H1 (cell line): ENCODE measurements at regions not wholly inside any gene's neighbourhood (a gene's known extent, or its start where the extent isn't known, plus 50 kb on each side); places are given as distances from the start of the nearest gene placed in this dataset.

Experiments
- CTCF ChIA-PET: fragments of 300-600 bp; sonication (Branson Sonifier 250); formaldehyde crosslinking; loops from one replicate; lab custom pipeline; 2021; ENCODE audit not compliant: partially characterized antibody; lab: Charles Lee
- POLR2A ChIA-PET: fragments of 300-600 bp; sonication (Branson Sonifier 250); formaldehyde crosslinking; loops from one replicate; lab custom pipeline; 2021; ENCODE audit warnings: inconsistent platforms; ENCODE audit not compliant: partially characterized antibody; lab: Charles Lee
- DNase-seq, 2 experiments: peaks; one replicate each; pipeline versions ENCODE4 v3.0.0 to v3.0.0-alpha.2; 2010 to 2022; ENCODE audit warnings: low spot score in 2 of 2, low read depth in 1 of 2, mixed read lengths in 1 of 2
- FAIRE-seq: peaks from 2 replicates; lab custom pipeline; 2011; peaks lifted over from hg19 to GRCh38; lab: Jason Lieb, UNC
- H2AFZ ChIP-seq: 2 replicates; pipeline ENCODE4 v1.8.1; 2012; ENCODE audit warnings: low read length, inconsistent platforms
- H2AK5ac ChIP-seq: 2 replicates; pipeline ENCODE4 v1.6.1; 2013; ENCODE audit warnings: low read depth, low read length
- H2BK120ac ChIP-seq: replicated peaks from 2 replicates; pipeline ENCODE3; 2013; ENCODE audit warnings: low read depth, low read length, inconsistent platforms
- H2BK12ac ChIP-seq: 2 replicates; pipeline ENCODE4 v1.6.1; 2013; ENCODE audit warnings: low read depth, low read length
- H2BK15ac ChIP-seq: 2 replicates; pipeline ENCODE4 v1.6.1; 2013; ENCODE audit warnings: low read length
- H2BK20ac ChIP-seq: 2 replicates; pipeline ENCODE4 v1.6.1; 2013; ENCODE audit warnings: low read length
- H2BK5ac ChIP-seq: 2 replicates; pipeline ENCODE4 v1.6.1; 2013; ENCODE audit warnings: low read depth, low read length
- H3K14ac ChIP-seq: 2 replicates; pipeline ENCODE4 v1.6.1; 2013; ENCODE audit warnings: inconsistent platforms; ENCODE audit not compliant: insufficient read length
- H3K18ac ChIP-seq: 2 replicates; pipeline ENCODE4 v1.6.1; 2013; ENCODE audit warnings: low read length; ENCODE audit errors: extremely low read depth
- H3K23ac ChIP-seq: 2 replicates; pipeline ENCODE4 v1.6.1; 2013; ENCODE audit warnings: inconsistent platforms; ENCODE audit not compliant: insufficient read length
- H3K23me2 ChIP-seq: 2 replicates; pipeline ENCODE4 v1.6.1; 2013; ENCODE audit warnings: low read depth, low read length
- H3K27ac ChIP-seq: 2 replicates; pipeline ENCODE4 v1.6.1; 2011; ENCODE audit warnings: low read depth, low read length, inconsistent platforms
- H3K27me3 ChIP-seq, 4 experiments: replicated peaks in 1 of 4; 1 replicate in 1 of 4; 2 replicates in 3 of 4; pipeline versions ENCODE4 v1.6.1 to v1.8.1; 2011 to 2013; ENCODE audit warnings: low read length in 3 of 4, mild to moderate bottlenecking in 3 of 4, inconsistent platforms in 2 of 4, mixed read lengths in 2 of 4, moderate library complexity in 1 of 4; ENCODE audit not compliant: control insufficient read depth in 3 of 4, insufficient read depth in 3 of 4; ENCODE audit errors: extremely low read depth in 1 of 4
- H3K36me3 ChIP-seq, 4 experiments: 2 replicates each; pipeline versions ENCODE4 v1.6.1 to v1.8.1; 2011 to 2013; ENCODE audit warnings: mild to moderate bottlenecking in 4 of 4, low read length in 3 of 4, moderate library complexity in 2 of 4, control low read depth in 1 of 4, inconsistent platforms in 1 of 4; ENCODE audit not compliant: insufficient read depth in 4 of 4, control insufficient read depth in 2 of 4
- H3K4ac ChIP-seq: replicated peaks from 2 replicates; pipeline ENCODE3; 2013; ENCODE audit warnings: low read length, low read depth, mixed read lengths, inconsistent platforms; ENCODE audit not compliant: insufficient read length
- H3K4me1 ChIP-seq, 4 experiments: replicated peaks in 1 of 4; 1 replicate in 1 of 4; 2 replicates in 3 of 4; pipeline versions ENCODE4 v1.6.1 to v1.8.1; 2011 to 2013; ENCODE audit warnings: low read length in 3 of 4, inconsistent platforms in 2 of 4, mixed read lengths in 1 of 4; ENCODE audit not compliant: insufficient read depth in 4 of 4, control insufficient read depth in 3 of 4
- H3K4me2 ChIP-seq, 2 experiments: 2 replicates each; pipeline versions ENCODE4 v1.6.1 to v1.8.1; 2011 to 2013; ENCODE audit warnings: low read depth in 2 of 2, low read length in 2 of 2, control low read depth in 1 of 2, inconsistent platforms in 1 of 2, mild to moderate bottlenecking in 1 of 2; ENCODE audit not compliant: insufficient read depth in 1 of 2
- H3K4me3 ChIP-seq, 4 experiments: fragments of 200-600, 300-600 bp in 1 of 4; sonication (generic), shearing (Covaris generic), sonication (Bioruptor Twin) in 1 of 4; 2 replicates each; pipeline versions ENCODE4 v1.5.1 to v1.8.1; 2011 to 2016; ENCODE audit warnings: low read length in 4 of 4, low read depth in 3 of 4, control low read depth in 2 of 4, inconsistent platforms in 2 of 4, mild to moderate bottlenecking in 2 of 4, mixed read lengths in 1 of 4, moderate library complexity in 1 of 4; ENCODE audit not compliant: insufficient read depth in 2 of 4; ENCODE audit errors: extremely low read depth in 1 of 4
- H3K56ac ChIP-seq: replicated peaks from 2 replicates; pipeline ENCODE3; 2013; ENCODE audit warnings: low read depth, mild to moderate bottlenecking, mixed read lengths, low read length, inconsistent platforms; ENCODE audit not compliant: insufficient read length
- H3K79me1 ChIP-seq: 2 replicates; pipeline ENCODE4 v1.6.1; 2013; ENCODE audit warnings: low read depth, low read length, control low read depth
- H3K79me2 ChIP-seq, 2 experiments: 2 replicates each; pipeline versions ENCODE4 v1.6.1 to v1.8.1; 2012 to 2013; ENCODE audit warnings: low read length in 2 of 2, mild to moderate bottlenecking in 2 of 2, inconsistent platforms in 1 of 2; ENCODE audit not compliant: insufficient read depth in 2 of 2, control insufficient read depth in 1 of 2
- H3K9ac ChIP-seq, 4 experiments: replicated peaks in 1 of 4; 1 replicate in 1 of 4; 2 replicates in 3 of 4; pipeline versions ENCODE4 v1.6.1 to v1.8.1; 2011 to 2013; ENCODE audit warnings: low read depth in 3 of 4, low read length in 3 of 4, control low read depth in 2 of 4, mild to moderate bottlenecking in 2 of 4, moderate library complexity in 2 of 4, inconsistent platforms in 1 of 4; ENCODE audit errors: extremely low read depth in 1 of 4
- H3K9me3 ChIP-seq, 2 experiments: 2 replicates each; pipeline versions ENCODE4 v1.6.1 to v1.8.1; 2012 to 2013; ENCODE audit warnings: mild to moderate bottlenecking in 2 of 2, moderate library complexity in 2 of 2, control low read depth in 1 of 2, inconsistent platforms in 1 of 2, low read depth in 1 of 2, low read length in 1 of 2, mixed read lengths in 1 of 2; ENCODE audit not compliant: insufficient read depth in 2 of 2
- H4K20me1 ChIP-seq, 2 experiments: replicated peaks in 1 of 2; 2 replicates each; pipeline versions ENCODE3 to v1.8.1; 2011 to 2013; ENCODE audit warnings: inconsistent platforms in 2 of 2, low read length in 2 of 2, mild to moderate bottlenecking in 1 of 2; ENCODE audit not compliant: insufficient read depth in 2 of 2, control insufficient read depth in 1 of 2
- H4K5ac ChIP-seq: 2 replicates; pipeline ENCODE4 v1.6.1; 2013; ENCODE audit warnings: low read length, low read depth, mixed read lengths, inconsistent platforms; ENCODE audit not compliant: insufficient read length
- H4K8ac ChIP-seq: 2 replicates; pipeline ENCODE4 v1.8.0; 2013; ENCODE audit warnings: mild to moderate bottlenecking, moderate library complexity, low read length, inconsistent platforms; ENCODE audit not compliant: insufficient read depth; ENCODE audit errors: extremely low read depth
- H4K91ac ChIP-seq: replicated peaks from 2 replicates; pipeline ENCODE3; 2013; ENCODE audit warnings: low read length, mixed read lengths, inconsistent platforms; ENCODE audit not compliant: insufficient read length
- EZH2 ChIP-seq: fragments of 200-600 bp; sonication (generic); IDR thresholded peaks from 2 replicates; pipeline ENCODE4 v1.7.1; 2012; ENCODE audit warnings: low read depth, mild to moderate bottlenecking, moderate library complexity, low read length, inconsistent platforms; ENCODE audit not compliant: severe bottlenecking
- GTF2F1 ChIP-seq: IDR thresholded peaks from 2 replicates; pipeline ENCODE4 v1.6.1; 2012; ENCODE audit warnings: low read depth, low read length, improper control_type of control experiment, borderline replicate concordance
- HDAC6 ChIP-seq: IDR thresholded peaks from one replicate; pipeline ENCODE4 v1.7.1; 2012; ENCODE audit warnings: low read depth, mild to moderate bottlenecking, inconsistent platforms, low read length, moderate library complexity
- MAX ChIP-seq: IDR thresholded peaks from 2 replicates; pipeline ENCODE4 v1.6.1; 2012; ENCODE audit warnings: inconsistent platforms
- SUZ12 ChIP-seq: fragments of 200-600 bp; sonication (generic); IDR thresholded peaks from 2 replicates; pipeline ENCODE4 v1.6.1; 2012; ENCODE audit warnings: mild to moderate bottlenecking, inconsistent platforms, low read length, moderate library complexity, mixed read lengths
- TAF1 ChIP-seq: IDR thresholded peaks from 2 replicates; pipeline ENCODE4 v1.6.1; 2011; ENCODE audit warnings: mild to moderate bottlenecking, low read depth, low read length
- WGBS, 2 experiments: shearing (Covaris generic) in 1 of 2; methylation state at CpG; one replicate each; pipeline versions ENCODE4 v1.1.6 to v1.1.7; 2013 to 2015; ENCODE audit warnings: low lambda C conversion rate in 2 of 2, mixed read lengths in 2 of 2, inconsistent platforms in 1 of 2, low coverage in 1 of 2, missing lambda C conversion rate in 1 of 2; ENCODE audit not compliant: insufficient replicate concordance in 2 of 2, insufficient coverage in 1 of 2, insufficient read length in 1 of 2; ENCODE audit errors: extremely low coverage in 1 of 2, missing lambda C conversion rate in 1 of 2; 5-methylcytosine and 5-hydroxymethylcytosine counted together

GRCh38 chr2:144239726-144240125 is 280.2 kb downstream of the ZEB2 start:
- no peak overlapping the region for H2BK20ac ChIP-seq
- no peak overlapping the region for H3K56ac ChIP-seq
- H4K5ac ChIP-seq = no peak overlapping the region
- no peak overlapping the region for H3K9ac ChIP-seq
- H3K79me2 ChIP-seq = no peaks in the 10 kb centered on the region; a peak in 1 of 4 replicates
- H3K36me3 ChIP-seq = no peaks in the 10 kb centered on the region
- H3K4me3 ChIP-seq = no peak overlapping the region
- WGBS, 2 experiments = 88% methylated on average over 1 of the region's 1 CpG; no CpG with 5 or more reads in 1 of the 2 experiments
- H2BK15ac ChIP-seq = no peak overlapping the region
- no peak overlapping the region for H3K27ac ChIP-seq
- H3K4me1 ChIP-seq = peaks cover 0 to 12% (median 4%) of the 10 kb centered on the region in 4 experiments; a peak in 3 of 7 replicates
- no peaks in the 10 kb centered on the region for H4K20me1 ChIP-seq
- no peaks in the 10 kb centered on the region for H3K79me1 ChIP-seq
- DNase-seq (no peak), FAIRE-seq (no peak)
- no peak overlapping the region for H2BK12ac ChIP-seq
- ChIA-PET CTCF (interaction anchor here (0.7 kb wide), 1 partner anchor 1586 kb away, joined by 5 read pairs; no protein-coding TSS in a partner anchor), POLR2A (no interaction called here)
- no peak overlapping the region for H4K8ac ChIP-seq
- no peak for TF ChIP-seq MAX
- TF ChIP-seq HDAC6 = no peak
- no peak for TF ChIP-seq TAF1
- no peak for TF ChIP-seq EZH2
- no peak for TF ChIP-seq SUZ12
- TF ChIP-seq GTF2F1 = no peak
- no peaks in the 10 kb centered on the region; the same call in 1 of the 2 replicates for H3K23me2 ChIP-seq
- H3K18ac ChIP-seq = no peak overlapping the region
- H3K4ac ChIP-seq = no peak overlapping the region
- H2BK120ac ChIP-seq = no peak overlapping the region
- H3K27me3 ChIP-seq = no peaks in the 10 kb centered on the region
- H2AFZ ChIP-seq = no peak overlapping the region
- H2BK5ac ChIP-seq = no peak overlapping the region
- no peak overlapping the region for H3K14ac ChIP-seq
- H3K4me2 ChIP-seq = no peak overlapping the region
- no peak overlapping the region for H4K91ac ChIP-seq
- no peak overlapping the region for H3K23ac ChIP-seq
- H3K9me3 ChIP-seq = no peaks in the 10 kb centered on the region
- no peak overlapping the region for H2AK5ac ChIP-seq
